Epithelial cell of proximal tubule (primary cell): ENCODE measurements at regions not wholly inside any gene's neighbourhood (a gene's known extent, or its start where the extent isn't known, plus 50 kb on each side); places are given as distances from the start of the nearest gene placed in this dataset.

Source experiments
- DNase-seq: peaks from one replicate; pipeline ENCODE4 v3.0.0-alpha.2; 2011; ENCODE audit warnings: low read depth
- H3K4me3 ChIP-seq: 2 replicates; pipeline ENCODE4 v1.5.1; 2011; ENCODE audit warnings: low read depth, mild to moderate bottlenecking, low read length
- CTCF ChIP-seq: conservative IDR thresholded peaks from 2 replicates; pipeline ENCODE4 v1.5.1; 2012; ENCODE audit warnings: low read depth, mild to moderate bottlenecking, low read length

DNA sequence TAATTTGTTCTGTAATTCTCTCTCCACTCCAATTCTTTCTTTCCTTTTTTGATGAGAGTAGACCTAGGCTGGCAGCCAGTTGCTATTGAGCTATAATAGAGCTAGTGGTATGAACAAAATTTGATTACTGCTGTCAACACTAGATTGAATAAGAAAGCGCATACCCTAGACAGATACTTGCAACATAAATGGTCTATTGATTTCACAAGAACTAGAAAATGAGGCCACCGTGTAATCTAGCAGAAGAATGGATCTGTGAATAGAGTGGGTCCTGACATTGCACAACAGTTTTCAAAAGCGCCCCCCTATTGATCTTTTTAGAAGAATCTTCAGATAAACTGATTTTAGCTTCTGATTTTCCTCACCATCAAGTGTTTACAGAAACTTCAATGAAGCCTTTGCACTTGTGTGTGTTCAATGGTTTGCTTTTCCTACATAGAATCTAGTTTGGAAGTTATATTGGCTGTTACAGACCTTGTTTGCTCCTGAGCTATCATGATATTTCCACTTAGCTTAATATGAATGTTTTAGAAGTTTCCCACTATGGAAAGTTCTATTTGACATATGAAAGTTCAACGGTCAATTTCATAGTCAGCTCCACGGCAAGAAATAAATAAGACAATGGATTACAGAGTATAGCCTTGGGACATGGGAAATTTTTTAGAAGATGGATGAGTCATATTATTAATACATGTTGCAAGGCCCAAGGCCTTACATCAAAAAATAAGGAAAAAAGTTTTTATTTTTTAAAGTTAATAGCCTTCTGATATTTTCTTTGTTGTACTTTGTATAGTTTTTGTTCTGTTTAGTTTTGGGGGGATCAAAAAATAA is 55.6 kb downstream of the UTRN start:
- DNase-seq, result no peak
- H3K4me3 ChIP-seq, result no peak overlapping the region
- no peak for TF ChIP-seq CTCF

- DNase-seq, result no peak
- no peak overlapping the region for H3K4me3 ChIP-seq
- TF ChIP-seq CTCF, result no peak
Measured at GRCh38 chr6:144341831-144342527, 56.8 kb downstream of the UTRN start.

DNA sequence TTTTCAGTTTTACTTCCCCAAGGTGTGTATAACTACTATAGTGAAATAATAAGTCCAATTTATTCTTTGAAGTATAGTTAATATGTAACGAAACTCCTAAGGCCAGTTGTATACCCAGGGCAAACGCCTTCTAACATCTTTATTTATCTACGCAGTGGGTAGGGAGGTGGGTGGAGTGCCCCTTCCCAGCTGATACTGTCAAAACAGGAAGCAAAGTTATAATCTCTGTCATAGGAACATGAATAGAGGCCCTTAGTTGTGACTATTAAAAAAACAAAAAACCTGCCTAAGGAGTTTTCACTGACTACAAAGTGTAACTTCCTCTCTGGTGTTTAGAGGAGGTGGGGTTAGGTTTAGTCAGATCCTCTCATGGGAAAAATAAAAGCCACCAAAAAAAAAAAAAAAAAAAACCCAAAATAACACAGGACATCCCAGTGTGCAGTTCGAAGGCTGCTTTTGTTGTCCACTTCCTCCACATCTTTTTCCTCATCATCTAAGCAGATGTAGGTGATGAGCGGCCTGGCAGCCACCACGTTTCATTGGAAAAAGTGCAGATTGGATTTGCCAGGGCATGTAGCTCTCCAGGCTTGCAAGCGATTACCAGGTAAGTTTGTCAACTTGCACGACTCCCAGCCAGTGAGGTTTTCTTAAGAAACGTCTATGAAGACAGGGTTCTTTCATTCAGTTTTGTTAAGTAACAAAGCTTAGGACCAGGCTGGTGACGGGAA is 58.7 kb downstream of the UTRN start:
- DNase-seq, result no peak
- H3K4me3 ChIP-seq, result no peak overlapping the region
- no peak for TF ChIP-seq CTCF

- H3K4me3 ChIP-seq, result no peak overlapping the region
- no peak for TF ChIP-seq CTCF
- no peak for DNase-seq
Measured at GRCh38 chr6:144344646-144345045, 59.5 kb downstream of the UTRN start.

- H3K4me3 ChIP-seq, result no peak overlapping the region
Measured at GRCh38 chr6:144345451-144345850, 60.3 kb downstream of the UTRN start.

More at GRCh38 chr6:144345451-144345850, 60.3 kb downstream of the UTRN start:
- no peak for DNase-seq
- TF ChIP-seq CTCF, result no peak
